DOHH2 (cell line): ENCODE measurements at regions not wholly inside any gene's neighbourhood (a gene's known extent, or its start where the extent isn't known, plus 50 kb on each side); places are given as distances from the start of the nearest gene placed in this dataset.

ENCODE experiments used
- EZH2phosphoT487 ChIP-seq: fragments of 200-600 bp; sonication (generic); IDR thresholded peaks from 2 replicates; pipeline ENCODE4 v1.6.1; 2017; ENCODE audit warnings: borderline replicate concordance, mild to moderate bottlenecking, antibody characterized with exemption, low read length, moderate library complexity, mixed read lengths
- TF ChIP-seq, protein P1 (sequence below): fragments of 200-600 bp; sonication (generic); IDR thresholded peaks from one replicate; pipeline ENCODE4 v1.5.1; 2014; ENCODE audit warnings: antibody characterized with exemption, mild to moderate bottlenecking, low read depth, low read length; ENCODE audit not compliant: poor library complexity, severe bottlenecking

DNA sequence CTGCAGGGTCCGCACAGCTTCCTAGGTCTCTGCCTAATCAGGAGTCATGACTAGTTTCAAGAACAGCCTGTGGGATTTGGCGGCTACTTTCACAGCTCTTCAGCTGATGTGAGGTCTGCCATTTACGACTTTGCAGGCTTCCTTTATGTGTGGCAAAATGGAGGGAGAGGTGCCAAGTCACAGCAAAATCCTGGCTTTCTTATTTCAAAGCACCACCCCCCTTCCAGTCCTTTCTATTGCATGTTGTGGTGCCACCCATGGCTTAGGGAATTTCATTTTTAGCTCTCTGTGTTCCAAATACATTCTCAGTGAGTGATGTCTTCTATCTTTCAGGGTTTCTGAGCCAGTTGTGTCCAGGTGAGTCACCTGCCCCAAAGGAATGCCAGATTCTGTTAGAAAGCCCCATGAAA is 75.1 kb upstream of the WLS start:
- TF ChIP-seq EZH2phosphoT487 = no peak
- TF ChIP-seq, protein P1, sequence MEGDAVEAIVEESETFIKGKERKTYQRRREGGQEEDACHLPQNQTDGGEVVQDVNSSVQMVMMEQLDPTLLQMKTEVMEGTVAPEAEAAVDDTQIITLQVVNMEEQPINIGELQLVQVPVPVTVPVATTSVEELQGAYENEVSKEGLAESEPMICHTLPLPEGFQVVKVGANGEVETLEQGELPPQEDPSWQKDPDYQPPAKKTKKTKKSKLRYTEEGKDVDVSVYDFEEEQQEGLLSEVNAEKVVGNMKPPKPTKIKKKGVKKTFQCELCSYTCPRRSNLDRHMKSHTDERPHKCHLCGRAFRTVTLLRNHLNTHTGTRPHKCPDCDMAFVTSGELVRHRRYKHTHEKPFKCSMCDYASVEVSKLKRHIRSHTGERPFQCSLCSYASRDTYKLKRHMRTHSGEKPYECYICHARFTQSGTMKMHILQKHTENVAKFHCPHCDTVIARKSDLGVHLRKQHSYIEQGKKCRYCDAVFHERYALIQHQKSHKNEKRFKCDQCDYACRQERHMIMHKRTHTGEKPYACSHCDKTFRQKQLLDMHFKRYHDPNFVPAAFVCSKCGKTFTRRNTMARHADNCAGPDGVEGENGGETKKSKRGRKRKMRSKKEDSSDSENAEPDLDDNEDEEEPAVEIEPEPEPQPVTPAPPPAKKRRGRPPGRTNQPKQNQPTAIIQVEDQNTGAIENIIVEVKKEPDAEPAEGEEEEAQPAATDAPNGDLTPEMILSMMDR = no peak
